ENCODE measurements at regions not wholly inside any gene's neighbourhood (a gene's known extent, or its start where the extent isn't known, plus 50 kb on each side); places are given as distances from the start of the nearest gene placed in this dataset.

DNA sequence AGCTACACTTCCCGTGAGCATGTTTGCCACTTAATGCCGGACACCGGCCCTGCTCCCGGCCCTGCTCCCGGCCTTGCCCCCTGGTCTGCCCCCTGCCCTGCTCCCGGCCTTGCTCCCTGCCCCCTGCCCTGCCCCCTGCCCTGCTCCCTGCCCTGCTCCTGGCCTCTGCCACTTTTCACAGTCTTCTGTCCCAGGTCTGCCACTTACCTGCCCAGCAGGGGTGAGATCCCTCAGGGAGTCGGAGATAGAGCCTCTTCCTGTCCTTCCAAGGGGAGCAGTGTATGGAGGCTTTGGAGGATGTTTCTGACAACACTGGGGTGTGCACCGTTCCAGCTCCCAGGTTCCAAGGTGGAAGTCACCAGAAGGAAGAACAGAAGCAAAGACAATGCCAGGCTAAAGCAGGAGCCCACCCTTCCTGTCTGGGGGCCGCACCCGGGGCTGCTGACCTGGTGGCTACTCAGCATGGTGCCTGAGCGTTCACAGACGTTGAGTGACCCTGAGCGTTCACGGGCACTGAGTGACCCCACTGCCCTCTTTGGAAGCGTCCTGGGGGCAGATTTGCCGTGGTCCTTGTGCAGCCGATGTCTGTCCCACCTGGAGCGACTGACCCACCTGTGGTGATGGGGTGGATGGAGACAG, 199.8 kb downstream of the DLL1 start (continued):
- TF ChIP-seq, protein P1, sequence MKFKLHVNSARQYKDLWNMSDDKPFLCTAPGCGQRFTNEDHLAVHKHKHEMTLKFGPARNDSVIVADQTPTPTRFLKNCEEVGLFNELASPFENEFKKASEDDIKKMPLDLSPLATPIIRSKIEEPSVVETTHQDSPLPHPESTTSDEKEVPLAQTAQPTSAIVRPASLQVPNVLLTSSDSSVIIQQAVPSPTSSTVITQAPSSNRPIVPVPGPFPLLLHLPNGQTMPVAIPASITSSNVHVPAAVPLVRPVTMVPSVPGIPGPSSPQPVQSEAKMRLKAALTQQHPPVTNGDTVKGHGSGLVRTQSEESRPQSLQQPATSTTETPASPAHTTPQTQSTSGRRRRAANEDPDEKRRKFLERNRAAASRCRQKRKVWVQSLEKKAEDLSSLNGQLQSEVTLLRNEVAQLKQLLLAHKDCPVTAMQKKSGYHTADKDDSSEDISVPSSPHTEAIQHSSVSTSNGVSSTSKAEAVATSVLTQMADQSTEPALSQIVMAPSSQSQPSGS (IDR thresholded peaks at IDR 0.05; ENCODE audit: low read length), result no peak
- TF ChIP-seq ASH2L (IDR thresholded peaks at IDR 0.05; ENCODE audit: low read length) (no peak), TCF12 (IDR thresholded peaks at IDR 0.05; ENCODE audit: low read depth, low read length) (no peak), RBBP5 (IDR thresholded peaks at IDR 0.05; ENCODE audit: borderline replicate concordance, low read depth, low read length) (no peak)

All from H1 (cell line).